GM12873 (cell line): ENCODE measurements at regions not wholly inside any gene's neighbourhood (a gene's known extent, or its start where the extent isn't known, plus 50 kb on each side); places are given as distances from the start of the nearest gene placed in this dataset.

Experiments
- TF ChIP-seq, protein P1 (sequence below): IDR thresholded peaks from 2 replicates; pipeline ENCODE4 v1.5.1; 2012; ENCODE audit warnings: low read depth, mild to moderate bottlenecking, moderate library complexity, low read length, control low read depth; ENCODE audit not compliant: insufficient read depth; ENCODE audit errors: missing control alignments

GRCh38 chr17:77754956-77755355 is 203.5 kb upstream of the TNRC6C start:
- TF ChIP-seq, protein P1, sequence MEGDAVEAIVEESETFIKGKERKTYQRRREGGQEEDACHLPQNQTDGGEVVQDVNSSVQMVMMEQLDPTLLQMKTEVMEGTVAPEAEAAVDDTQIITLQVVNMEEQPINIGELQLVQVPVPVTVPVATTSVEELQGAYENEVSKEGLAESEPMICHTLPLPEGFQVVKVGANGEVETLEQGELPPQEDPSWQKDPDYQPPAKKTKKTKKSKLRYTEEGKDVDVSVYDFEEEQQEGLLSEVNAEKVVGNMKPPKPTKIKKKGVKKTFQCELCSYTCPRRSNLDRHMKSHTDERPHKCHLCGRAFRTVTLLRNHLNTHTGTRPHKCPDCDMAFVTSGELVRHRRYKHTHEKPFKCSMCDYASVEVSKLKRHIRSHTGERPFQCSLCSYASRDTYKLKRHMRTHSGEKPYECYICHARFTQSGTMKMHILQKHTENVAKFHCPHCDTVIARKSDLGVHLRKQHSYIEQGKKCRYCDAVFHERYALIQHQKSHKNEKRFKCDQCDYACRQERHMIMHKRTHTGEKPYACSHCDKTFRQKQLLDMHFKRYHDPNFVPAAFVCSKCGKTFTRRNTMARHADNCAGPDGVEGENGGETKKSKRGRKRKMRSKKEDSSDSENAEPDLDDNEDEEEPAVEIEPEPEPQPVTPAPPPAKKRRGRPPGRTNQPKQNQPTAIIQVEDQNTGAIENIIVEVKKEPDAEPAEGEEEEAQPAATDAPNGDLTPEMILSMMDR: no peak

- TF ChIP-seq, protein P1: no peak
Observed at GRCh38 chr17:77755410-77755963, 203.0 kb upstream of the TNRC6C start.

GRCh38 chr17:77756028-77756427 is 202.5 kb upstream of the TNRC6C start:
- TF ChIP-seq, protein P1: no peak

- TF ChIP-seq, protein P1: no peak
Observed at GRCh38 chr17:77756846-77757560, 201.5 kb upstream of the TNRC6C start.

GRCh38 chr17:77757561-77757898 is 201.0 kb upstream of the TNRC6C start:
- TF ChIP-seq, protein P1: no peak

- TF ChIP-seq, protein P1: no peak
Observed at GRCh38 chr17:77763023-77763422, 195.5 kb upstream of the TNRC6C start.

- TF ChIP-seq, protein P1: no peak
Observed at GRCh38 chr17:77763575-77763974, 194.9 kb upstream of the TNRC6C start.
